Thyroid gland (tissue), 4 donors: ENCODE measurements at regions not wholly inside any gene's neighbourhood (a gene's known extent, or its start where the extent isn't known, plus 50 kb on each side); places are given as distances from the start of the nearest gene placed in this dataset.

Experiments used
- CTCF ChIP-seq, 6 experiments: fragments of 200-600 bp in 3 of 6; fragments of 450-650 bp in 3 of 6; sonication (generic) in 3 of 6; IDR thresholded peaks; one replicate each; pipeline ENCODE4 v1.5.1; 2016 to 2019; ENCODE audit warnings: antibody characterized with exemption in 6 of 6, mild to moderate bottlenecking in 2 of 6, inconsistent platforms in 1 of 6, moderate library complexity in 1 of 6
- POLR2A ChIP-seq, 2 donors: fragments of 450-650 bp; IDR thresholded peaks; one replicate each; pipeline ENCODE4 v1.6.1; 2017; ENCODE audit warnings: antibody characterized with exemption in 2 of 2, mild to moderate bottlenecking in 2 of 2, moderate library complexity in 1 of 2

- TF ChIP-seq CTCF (IDR thresholded peaks at IDR 0.05) = no peak
- TF ChIP-seq POLR2A (IDR thresholded peaks at IDR 0.05) = no peak
Measured at GRCh38 chr20:56897958-56898349, 268.8 kb downstream of the TFAP2C start.
